GM12891 (cell line): ENCODE measurements at regions not wholly inside any gene's neighbourhood (a gene's known extent, or its start where the extent isn't known, plus 50 kb on each side); places are given as distances from the start of the nearest gene placed in this dataset.

Experiments used
- DNase-seq: peaks from one replicate; pipeline ENCODE4 v3.0.0; 2011; ENCODE audit warnings: low spot score; ENCODE audit not compliant: insufficient read length
- FAIRE-seq: peaks from 2 replicates; lab custom pipeline; 2011; peaks lifted over from hg19 to GRCh38; lab: Jason Lieb, UNC
- PAX5 ChIP-seq: IDR thresholded peaks from 2 replicates; pipeline ENCODE4 v1.6.1; 2011; ENCODE audit warnings: low read length, moderate library complexity, mild to moderate bottlenecking; ENCODE audit not compliant: insufficient read depth, severe bottlenecking
- POLR2A ChIP-seq: IDR thresholded peaks from 2 replicates; pipeline ENCODE4 v1.6.1; 2011; ENCODE audit warnings: low read depth, low read length, control low read depth
- POLR2AphosphoS5 ChIP-seq: IDR thresholded peaks from 2 replicates; pipeline ENCODE4 v1.6.1; 2011; ENCODE audit warnings: low read depth, low read length, control low read depth
- POU2F2 ChIP-seq: IDR thresholded peaks from 2 replicates; pipeline ENCODE4 v1.6.1; 2011; ENCODE audit warnings: low read depth, mild to moderate bottlenecking, control low read depth, low read length, moderate library complexity
- SPI1 ChIP-seq: IDR thresholded peaks from 2 replicates; pipeline ENCODE4 v1.6.1; 2011; ENCODE audit warnings: low read depth, low read length, control low read depth
- TAF1 ChIP-seq: IDR thresholded peaks from 2 replicates; pipeline ENCODE4 v1.6.1; 2011; ENCODE audit warnings: low read depth, low read length, control low read depth

GRCh38 chr6:40889137-40889832 is 149.7 kb downstream of the UNC5CL start:
- no peak for DNase-seq
- TF ChIP-seq POLR2AphosphoS5 (no peak), SPI1 (no peak), POLR2A (no peak), PAX5 (no peak), POU2F2 (no peak), TAF1 (no peak)
- FAIRE-seq, result no peak

GRCh38 chr6:40888456-40888990 is 150.5 kb downstream of the UNC5CL start:
- FAIRE-seq (no peak), DNase-seq (no peak)
- TF ChIP-seq PAX5 (no peak), POLR2A (no peak), TAF1 (no peak), POLR2AphosphoS5 (no peak), POU2F2 (no peak), SPI1 (no peak)

GRCh38 chr6:40887792-40888340 is 151.2 kb downstream of the UNC5CL start:
- no peak for TF ChIP-seq PAX5
- TF ChIP-seq POLR2A, result no peak
- TF ChIP-seq POU2F2, result no peak
- TF ChIP-seq TAF1, result no peak
- no peak for TF ChIP-seq SPI1
- TF ChIP-seq POLR2AphosphoS5, result no peak
- no peak for DNase-seq
- FAIRE-seq, result no peak

- no peak for TF ChIP-seq TAF1
- no peak for TF ChIP-seq POU2F2
- TF ChIP-seq PAX5, result no peak
- no peak for TF ChIP-seq POLR2AphosphoS5
- TF ChIP-seq POLR2A, result no peak
- no peak for TF ChIP-seq SPI1
- no peak for DNase-seq
- no peak for FAIRE-seq
Observed at GRCh38 chr6:40887079-40887791, 151.8 kb downstream of the UNC5CL start.

- DNase-seq (no peak), FAIRE-seq (no peak)
- no peak for TF ChIP-seq POLR2A
- TF ChIP-seq TAF1, result no peak
- no peak for TF ChIP-seq SPI1
- TF ChIP-seq POLR2AphosphoS5, result no peak
- no peak for TF ChIP-seq PAX5
- TF ChIP-seq POU2F2, result no peak
Observed at GRCh38 chr6:40885139-40885774, 153.8 kb downstream of the UNC5CL start.

- DNase-seq (no peak), FAIRE-seq (no peak)
- no peak for TF ChIP-seq TAF1
- no peak for TF ChIP-seq SPI1
- TF ChIP-seq PAX5, result no peak
Observed at GRCh38 chr6:40882323-40882997, 156.6 kb downstream of the UNC5CL start.

- no peak for FAIRE-seq
Observed at GRCh38 chr6:40881501-40881900, 157.5 kb downstream of the UNC5CL start.

GRCh38 chr6:40880906-40881305 is 158.1 kb downstream of the UNC5CL start:
- DNase-seq (no peak), FAIRE-seq (no peak)
- TF ChIP-seq POLR2A, result no peak
- TF ChIP-seq POLR2AphosphoS5, result no peak
- no peak for TF ChIP-seq PAX5
- no peak for TF ChIP-seq POU2F2
- TF ChIP-seq TAF1, result no peak
- TF ChIP-seq SPI1, result no peak

More at GRCh38 chr6:40881501-40881900, 157.5 kb downstream of the UNC5CL start:
- no peak for TF ChIP-seq POU2F2
- TF ChIP-seq SPI1, result peak; percentile 34; the same call in 1 of the 2 replicates
- no peak for DNase-seq

- FAIRE-seq (no peak), DNase-seq (no peak)
- TF ChIP-seq POLR2AphosphoS5 (no peak), TAF1 (no peak), SPI1 (no peak), POLR2A (no peak), POU2F2 (no peak), PAX5 (no peak)
Observed at GRCh38 chr6:40879169-40879568, 159.9 kb downstream of the UNC5CL start.
